ENCODE measurements at regions not wholly inside any gene's neighbourhood (a gene's known extent, or its start where the extent isn't known, plus 50 kb on each side); places are given as distances from the start of the nearest gene placed in this dataset.

- TF ChIP-seq CTCF (IDR thresholded peaks at IDR 0.05) (no peak), POLR2A (IDR thresholded peaks at IDR 0.05) (no peak)
These were observed 51.6 kb upstream of the EGFL7 start for GRCh38 chr9:136611119-136611518.

Measured in heart left ventricle (tissue), 13 donors.